ENCODE measurements at regions not wholly inside any gene's neighbourhood (a gene's known extent, or its start where the extent isn't known, plus 50 kb on each side); places are given as distances from the start of the nearest gene placed in this dataset.

GRCh38 chr7:17434841-17435692 is 136.6 kb downstream of the AHR start:
- no peak for TF ChIP-seq POLR2A (IDR thresholded peaks at IDR 0.05)
- TF ChIP-seq CTCF (IDR thresholded peaks at IDR 0.05 in 4 of 5, conservative IDR thresholded peaks at IDR 0.05 in 1 of 5), result no peak
